Activated CD4-positive, alpha-beta memory T cell treated with anti-CD3 and anti-CD28 coated beads, Interleukin-2, amount 10 ng/mL, durations not matched to agents 7 days and 5 days (primary cell): ENCODE measurements at regions not wholly inside any gene's neighbourhood (a gene's known extent, or its start where the extent isn't known, plus 50 kb on each side); places are given as distances from the start of the nearest gene placed in this dataset.

Experiments used
- CTCF ChIA-PET: fragments of 350-600 bp; sonication (Branson Sonifier 250); formaldehyde crosslinking; loops from one replicate; lab custom pipeline; 2021; ENCODE audit warnings: antibody characterized with exemption, inconsistent platforms; lab: Charles Lee
- POLR2A ChIA-PET: fragments of 350-600 bp; sonication (Branson Sonifier 250); formaldehyde crosslinking; loops from one replicate; lab custom pipeline; 2021; ENCODE audit warnings: antibody characterized with exemption; lab: Charles Lee
- DNase-seq: peaks from one replicate; pipeline ENCODE4 v3.0.0-alpha.2; 2020
- H3K27ac Mint-ChIP-seq: one replicate; pipeline ENCODE4 v1.8.0; 2021; ENCODE audit warnings: mild to moderate bottlenecking, mixed read lengths
- H3K27me3 Mint-ChIP-seq: one replicate; pipeline ENCODE4 v1.8.0; 2021; ENCODE audit warnings: mixed read lengths
- H3K36me3 Mint-ChIP-seq: one replicate; pipeline ENCODE4 v1.8.0; 2021; ENCODE audit warnings: low read depth, mixed read lengths
- H3K4me1 Mint-ChIP-seq: one replicate; pipeline ENCODE4 v1.8.0; 2021; ENCODE audit warnings: mixed read lengths
- H3K4me3 Mint-ChIP-seq: one replicate; pipeline ENCODE4 v1.8.0; 2021; ENCODE audit warnings: mild to moderate bottlenecking, mixed read lengths
- H3K9me3 Mint-ChIP-seq: one replicate; pipeline ENCODE4 v1.8.0; 2021; ENCODE audit warnings: mixed read lengths

DNA sequence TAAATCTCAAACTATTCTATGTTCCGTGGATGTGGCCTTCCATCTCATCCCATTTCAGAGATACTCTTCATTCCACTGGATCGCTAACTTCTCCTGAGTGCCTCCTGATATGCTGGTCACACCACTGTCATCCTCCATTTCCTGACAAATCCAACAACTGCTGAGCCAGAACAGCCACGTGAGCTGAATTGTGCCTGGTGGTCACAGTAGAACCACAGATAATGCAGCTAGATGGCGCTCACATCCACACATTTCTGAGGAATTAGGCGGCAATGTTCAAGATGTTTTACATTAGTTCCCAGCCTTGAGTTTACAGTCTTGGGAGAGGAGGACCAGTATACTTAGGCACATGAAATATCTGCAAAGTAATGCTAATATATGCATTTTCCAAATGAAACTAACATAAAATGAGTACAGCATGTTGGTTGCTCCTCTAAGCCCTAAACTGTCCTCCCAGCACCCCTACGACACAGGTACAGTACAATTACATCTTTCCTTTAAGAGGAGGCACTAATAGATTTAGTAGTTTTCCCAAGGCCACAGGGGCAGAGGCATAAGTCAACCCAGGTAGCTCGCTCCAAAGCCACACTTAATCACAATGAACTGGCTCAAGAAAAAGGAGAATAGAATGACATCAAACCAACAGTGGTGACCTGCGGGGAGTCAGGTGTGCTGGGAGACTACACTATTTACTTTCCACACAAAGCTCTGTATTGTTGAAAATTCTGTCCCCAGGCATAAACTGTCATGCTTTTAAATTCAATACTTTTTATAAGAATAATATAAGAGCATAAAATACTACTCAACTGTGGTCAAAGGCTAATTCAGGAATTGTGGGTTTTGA is 134.2 kb downstream of the CHIC2 start:
- peak; percentile 56 for DNase-seq
- POLR2A ChIA-PET: no interaction called here
- Mint-ChIP-seq H3K4me3 (no peak overlapping the region), H3K27ac (no peak overlapping the region), H3K9me3 (no peaks in the 10 kb centered on the region), H3K4me1 (no peaks in the 10 kb centered on the region), H3K27me3 (peaks cover 4% of the 10 kb centered on the region), H3K36me3 (no peaks in the 10 kb centered on the region)
- CTCF ChIA-PET: interaction anchor here (0.5 to 5.5 kb wide), 17 partner anchors 9 to 348 kb away, joined by 3 to 59 read pairs (median 5); no protein-coding TSS in a partner anchor

DNA sequence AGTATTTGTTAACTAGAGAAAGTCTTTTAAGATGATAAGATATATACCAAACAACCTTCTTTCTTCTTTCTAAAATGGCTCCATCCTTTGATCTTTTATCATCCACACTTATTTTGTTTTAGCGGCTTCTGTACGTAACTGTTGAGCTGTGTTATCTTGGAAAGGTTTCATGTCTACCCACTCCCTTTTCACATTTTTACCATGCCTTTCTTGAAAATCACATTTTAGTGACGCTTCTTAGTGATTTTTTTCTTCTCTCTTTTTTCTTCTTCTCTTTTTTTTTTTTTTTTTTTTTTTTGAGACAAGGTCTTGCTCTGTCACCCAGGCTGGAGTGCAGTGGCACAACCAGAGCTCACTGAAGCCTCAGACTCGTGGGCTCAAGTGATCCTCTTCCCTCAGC is 135.1 kb downstream of the CHIC2 start:
- ChIA-PET POLR2A (no interaction called here), CTCF (interaction anchor here (0.7 to 5.5 kb wide), 16 partner anchors 9 to 504 kb away, joined by 3 to 59 read pairs (median 6); no protein-coding TSS in a partner anchor)
- DNase-seq: no peak
- H3K27me3 Mint-ChIP-seq: peaks cover 4% of the 10 kb centered on the region
- H3K36me3 Mint-ChIP-seq: no peaks in the 10 kb centered on the region
- H3K4me1 Mint-ChIP-seq: no peaks in the 10 kb centered on the region
- no peak overlapping the region for H3K4me3 Mint-ChIP-seq
- no peaks in the 10 kb centered on the region for H3K9me3 Mint-ChIP-seq
- H3K27ac Mint-ChIP-seq: no peak overlapping the region

DNA sequence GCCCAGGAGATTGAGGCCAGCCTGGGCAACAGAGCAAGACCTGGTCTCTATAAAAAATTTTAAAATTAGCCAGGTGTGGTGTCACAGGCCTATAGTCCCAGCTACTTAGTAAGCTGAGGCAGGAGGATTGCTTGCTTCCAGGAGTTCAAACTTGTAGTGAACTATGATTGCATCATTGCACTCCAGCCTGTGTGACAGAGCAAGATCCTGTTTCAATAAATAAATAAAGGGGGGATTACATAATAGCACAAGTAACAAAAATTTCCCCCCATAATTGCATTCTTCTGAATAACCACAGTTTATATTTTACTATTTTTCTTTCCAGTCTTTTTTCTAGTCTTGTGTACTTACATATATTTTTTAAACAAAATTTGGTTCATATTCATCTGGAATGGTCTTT is 135.6 kb downstream of the CHIC2 start:
- peaks cover 4% of the 10 kb centered on the region for H3K27me3 Mint-ChIP-seq
- ChIA-PET POLR2A (no interaction called here), CTCF (interaction anchor here (0.7 to 5.5 kb wide), 11 partner anchors 8 to 505 kb away, joined by 3 to 59 read pairs (median 9); no protein-coding TSS in a partner anchor)
- no peak overlapping the region for H3K27ac Mint-ChIP-seq
- no peaks in the 10 kb centered on the region for H3K4me1 Mint-ChIP-seq
- H3K4me3 Mint-ChIP-seq: no peak overlapping the region
- DNase-seq: no peak
- no peaks in the 10 kb centered on the region for H3K36me3 Mint-ChIP-seq
- H3K9me3 Mint-ChIP-seq: no peaks in the 10 kb centered on the region

DNA sequence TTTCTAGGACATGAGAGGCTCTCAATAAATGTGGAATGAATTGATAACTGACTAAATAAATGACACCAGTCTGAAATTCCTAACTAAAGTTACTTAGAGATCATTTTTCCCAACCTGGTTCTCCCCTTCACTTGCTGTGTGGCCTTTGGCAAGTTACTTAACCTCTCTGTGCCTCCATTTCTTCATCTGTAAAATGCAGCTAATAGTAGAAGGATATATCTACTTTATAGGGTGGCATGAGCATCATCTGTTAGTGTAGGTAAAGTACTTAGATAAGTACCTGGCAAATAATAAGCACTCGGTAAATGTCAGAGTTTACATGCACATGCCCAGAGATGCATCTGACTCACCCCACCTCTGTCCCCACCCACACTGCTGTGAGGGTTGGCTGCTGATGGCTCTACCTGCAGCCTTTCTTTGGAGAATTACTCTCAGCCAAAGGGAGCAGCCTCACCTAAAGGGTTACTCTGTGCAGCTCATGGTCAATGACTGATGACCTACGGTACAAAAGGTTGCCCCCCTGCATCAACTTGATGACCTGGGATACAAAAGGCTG is 139.3 kb downstream of the CHIC2 start:
- Mint-ChIP-seq H3K4me3 (no peak overlapping the region), H3K4me1 (no peaks in the 10 kb centered on the region), H3K27me3 (peaks cover 7% of the 10 kb centered on the region), H3K36me3 (no peaks in the 10 kb centered on the region), H3K9me3 (no peaks in the 10 kb centered on the region), H3K27ac (no peak overlapping the region)
- POLR2A ChIA-PET: no interaction called here
- CTCF ChIA-PET: interaction anchor here (1.1 kb wide), 1 partner anchor 308 kb away, joined by 3 read pairs; no protein-coding TSS in a partner anchor
- DNase-seq: no peak

DNA sequence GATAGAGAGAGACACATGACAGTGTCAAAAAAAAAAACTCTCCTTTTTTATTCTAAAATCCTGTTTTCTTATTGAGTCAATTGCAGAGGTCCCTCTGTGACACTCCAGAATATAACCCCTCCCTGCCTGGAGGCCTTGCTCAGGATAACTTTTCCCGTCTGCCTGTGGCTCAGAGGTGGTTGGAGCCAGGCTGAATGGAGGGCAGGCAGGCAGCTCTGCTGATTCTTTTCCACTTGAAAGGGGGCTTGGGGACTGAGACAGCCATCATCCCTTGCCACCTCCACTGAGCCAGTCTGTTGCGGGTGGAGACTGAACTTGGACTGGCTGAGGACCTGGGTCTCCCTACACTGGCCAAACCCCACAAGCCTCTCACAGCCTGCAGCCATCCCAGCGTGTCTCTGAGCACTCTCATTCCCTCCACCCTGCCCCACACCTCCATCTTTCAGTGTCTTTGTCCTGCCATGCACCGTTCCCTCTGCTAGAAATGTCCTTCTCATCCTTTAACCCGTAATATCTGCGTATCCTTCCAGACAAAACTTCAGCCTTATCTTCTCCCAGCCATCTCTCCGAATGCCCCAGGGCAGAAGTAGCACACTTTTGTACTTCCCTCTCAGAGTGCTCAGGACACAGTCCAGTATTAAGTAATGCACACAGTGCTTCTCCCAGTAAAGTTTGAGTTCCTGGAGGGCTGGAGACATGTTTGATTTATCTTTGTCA is 139.9 kb downstream of the CHIC2 start:
- CTCF ChIA-PET: no interaction called here
- Mint-ChIP-seq H3K36me3 (no peaks in the 10 kb centered on the region), H3K9me3 (no peaks in the 10 kb centered on the region), H3K4me1 (no peaks in the 10 kb centered on the region), H3K27ac (no peak overlapping the region), H3K27me3 (peaks cover 10% of the 10 kb centered on the region), H3K4me3 (no peak overlapping the region)
- no peak for DNase-seq
- POLR2A ChIA-PET: no interaction called here

DNA sequence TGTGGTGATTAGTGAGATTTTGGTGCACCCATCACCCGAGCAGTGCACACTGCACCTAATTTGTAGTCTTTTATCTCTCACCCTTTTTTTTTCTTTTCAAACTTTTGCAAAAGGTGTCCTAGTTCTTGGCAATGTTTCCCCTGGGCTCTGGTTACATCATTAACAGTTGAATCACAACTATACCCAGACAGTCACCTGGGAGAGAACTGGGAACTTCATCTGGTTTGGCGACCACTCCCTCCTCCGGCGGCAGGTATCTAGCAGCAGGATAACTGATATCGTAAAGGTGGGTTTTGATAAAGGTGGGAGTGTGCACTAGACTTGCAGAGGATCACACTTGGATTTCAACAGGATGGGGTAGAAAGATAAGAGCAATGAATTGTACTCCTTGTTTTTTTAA is 140.5 kb downstream of the CHIC2 start:
- Mint-ChIP-seq H3K36me3 (no peaks in the 10 kb centered on the region), H3K27ac (no peak overlapping the region), H3K9me3 (no peaks in the 10 kb centered on the region), H3K4me1 (no peaks in the 10 kb centered on the region), H3K4me3 (no peak overlapping the region), H3K27me3 (peaks cover 12% of the 10 kb centered on the region)
- POLR2A ChIA-PET: no interaction called here
- CTCF ChIA-PET: no interaction called here
- no peak for DNase-seq

DNA sequence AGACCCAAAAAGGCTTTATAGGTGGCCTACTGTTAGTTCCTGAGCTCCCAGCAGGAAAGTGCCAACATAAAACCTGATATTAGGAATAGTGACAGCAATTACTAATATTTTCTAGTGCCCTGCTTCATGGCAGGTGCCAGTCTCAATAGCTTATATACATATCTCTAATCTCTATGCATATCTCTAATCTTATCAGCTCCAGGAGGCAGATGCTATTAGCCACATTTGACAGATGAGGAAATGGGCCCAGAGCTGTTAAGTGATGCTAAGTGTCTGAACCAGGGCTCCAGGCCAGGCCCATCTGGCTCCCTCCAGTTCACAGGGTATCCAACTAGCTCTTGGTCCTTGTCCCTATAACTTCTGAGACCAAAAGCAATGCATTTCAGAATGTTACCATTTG is 142.5 kb downstream of the CHIC2 start:
- no peaks in the 10 kb centered on the region for H3K9me3 Mint-ChIP-seq
- no peaks in the 10 kb centered on the region for H3K4me1 Mint-ChIP-seq
- ChIA-PET POLR2A (no interaction called here), CTCF (interaction anchor here (1.0 to 3.2 kb wide), 2 partner anchors 9 to 312 kb away, joined by 3 to 18 read pairs; no protein-coding TSS in a partner anchor)
- H3K4me3 Mint-ChIP-seq: no peak overlapping the region
- no peak overlapping the region for H3K27ac Mint-ChIP-seq
- peaks cover 19% of the 10 kb centered on the region for H3K27me3 Mint-ChIP-seq
- DNase-seq: no peak
- H3K36me3 Mint-ChIP-seq: no peaks in the 10 kb centered on the region

DNA sequence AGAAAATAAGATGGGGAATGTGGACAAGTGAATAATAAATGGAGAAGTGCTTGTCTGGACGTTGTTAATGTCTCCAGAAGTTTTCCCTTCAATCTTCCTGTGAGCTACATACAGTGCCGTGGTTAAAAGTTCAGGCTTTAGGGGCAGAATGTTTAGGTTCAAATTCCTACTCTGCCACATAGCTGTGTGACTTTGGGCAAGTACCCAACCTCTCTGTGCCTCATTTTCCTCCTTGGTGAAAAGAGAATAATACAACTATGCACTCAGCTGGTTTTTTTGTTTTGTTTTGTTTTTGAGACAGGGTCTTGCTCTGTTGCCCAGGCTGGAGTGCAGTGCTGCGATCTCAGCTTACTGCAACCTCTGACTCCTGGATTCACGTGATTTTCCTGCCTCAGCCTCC is 143.5 kb downstream of the CHIC2 start:
- Mint-ChIP-seq H3K27me3 (peaks cover 18% of the 10 kb centered on the region), H3K9me3 (no peaks in the 10 kb centered on the region), H3K4me3 (no peak overlapping the region), H3K36me3 (no peaks in the 10 kb centered on the region), H3K27ac (no peak overlapping the region), H3K4me1 (no peaks in the 10 kb centered on the region)
- DNase-seq: no peak
- ChIA-PET CTCF (interaction anchor here (1.8 to 3.2 kb wide), 2 partner anchors 10 to 312 kb away, joined by 5 to 18 read pairs; no protein-coding TSS in a partner anchor), POLR2A (no interaction called here)

DNA sequence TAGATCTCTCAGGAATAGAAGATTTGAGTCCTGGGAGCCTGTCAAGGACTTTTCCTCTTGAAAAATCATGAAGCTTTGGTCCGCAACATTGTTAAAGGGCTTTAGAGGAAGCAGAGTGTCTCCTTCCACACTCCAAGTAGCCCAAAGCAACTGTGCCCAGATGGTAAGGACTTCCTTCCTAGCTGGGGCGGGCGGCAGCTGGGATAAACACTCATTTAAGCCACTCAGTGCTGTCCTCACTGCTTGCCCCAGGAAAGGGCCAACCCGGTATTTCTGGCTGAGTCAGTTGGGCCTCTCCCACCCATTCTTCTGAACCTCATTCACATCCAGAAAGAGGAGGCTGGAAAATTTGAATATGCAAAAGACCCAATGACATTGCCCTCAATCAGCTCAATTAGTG is 144.3 kb downstream of the CHIC2 start:
- DNase-seq: no peak
- POLR2A ChIA-PET: no interaction called here
- no peaks in the 10 kb centered on the region for H3K9me3 Mint-ChIP-seq
- H3K4me1 Mint-ChIP-seq: no peaks in the 10 kb centered on the region
- CTCF ChIA-PET: interaction anchor here (1.8 to 3.2 kb wide), 2 partner anchors 10 to 313 kb away, joined by 5 to 18 read pairs; no protein-coding TSS in a partner anchor
- H3K36me3 Mint-ChIP-seq: no peaks in the 10 kb centered on the region
- no peak overlapping the region for H3K27ac Mint-ChIP-seq
- H3K4me3 Mint-ChIP-seq: no peak overlapping the region
- H3K27me3 Mint-ChIP-seq: peaks cover 18% of the 10 kb centered on the region

DNA sequence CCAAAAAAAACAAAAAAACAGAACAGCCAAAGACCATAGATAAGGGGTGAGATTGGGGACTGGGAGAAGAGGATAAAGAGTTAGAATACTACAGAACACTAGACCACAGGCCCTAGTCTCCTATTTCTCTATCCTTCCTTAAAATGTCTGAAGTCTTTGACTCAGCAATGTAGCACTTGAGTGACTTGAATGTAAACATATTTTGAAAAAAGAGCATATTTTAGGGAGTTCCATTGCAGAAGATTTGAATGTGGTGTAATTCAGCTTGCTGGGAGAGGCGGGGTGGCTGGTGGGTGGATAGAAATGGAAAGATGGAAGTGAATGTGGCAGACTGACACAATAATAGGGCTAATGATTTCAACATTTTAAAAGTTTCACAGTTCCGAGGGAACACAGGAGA is 144.9 kb downstream of the CHIC2 start:
- H3K36me3 Mint-ChIP-seq: no peaks in the 10 kb centered on the region
- ChIA-PET CTCF (interaction anchor here (1.8 to 3.2 kb wide), 2 partner anchors 11 to 314 kb away, joined by 5 to 18 read pairs; no protein-coding TSS in a partner anchor), POLR2A (no interaction called here)
- no peaks in the 10 kb centered on the region for H3K9me3 Mint-ChIP-seq
- no peak for DNase-seq
- no peak overlapping the region for H3K27ac Mint-ChIP-seq
- H3K27me3 Mint-ChIP-seq: peaks cover 18% of the 10 kb centered on the region
- no peak overlapping the region for H3K4me3 Mint-ChIP-seq
- no peaks in the 10 kb centered on the region for H3K4me1 Mint-ChIP-seq

DNA sequence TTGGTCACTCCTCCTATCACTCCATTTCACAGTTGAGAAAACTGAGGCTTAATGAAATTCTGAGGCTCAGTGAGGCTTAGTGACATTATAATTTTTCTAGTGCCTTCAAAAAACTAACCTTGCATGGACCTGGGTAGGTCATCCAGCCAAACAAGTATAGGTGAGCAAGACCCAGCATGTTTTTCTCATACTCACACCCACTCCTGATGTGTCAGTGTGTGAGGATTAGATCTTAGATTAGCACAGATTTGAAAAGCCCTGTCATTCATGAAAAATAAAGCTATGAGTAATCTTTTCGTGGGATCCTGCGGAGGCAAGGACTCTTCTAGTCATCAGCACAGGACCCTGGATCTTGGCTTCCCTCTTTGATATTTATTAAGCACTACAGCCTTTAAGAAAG is 146.7 kb downstream of the CHIC2 start:
- no peak overlapping the region for H3K27ac Mint-ChIP-seq

DNA sequence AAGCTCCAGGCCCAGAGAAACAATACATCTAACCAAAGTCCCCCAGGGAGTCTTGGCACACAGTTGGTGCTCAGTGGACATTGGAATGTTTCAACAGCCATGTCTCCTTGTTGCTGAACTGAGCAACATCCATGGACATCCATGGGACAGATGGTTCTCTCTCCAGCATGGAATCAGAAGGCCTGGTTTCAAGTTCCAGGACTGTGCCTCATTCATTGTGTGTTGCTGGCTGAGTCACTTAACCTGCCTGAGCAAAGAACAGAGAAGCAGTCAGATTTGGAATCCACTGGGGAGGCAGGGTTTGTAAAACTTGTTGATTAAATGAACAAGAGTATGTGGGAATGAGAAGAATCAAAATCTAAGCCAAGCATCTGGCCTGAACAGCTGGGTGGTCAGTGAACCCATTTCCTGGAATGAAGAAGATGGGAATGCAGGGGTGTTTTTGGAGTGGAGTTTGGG is 147.9 kb downstream of the CHIC2 start:
- ChIA-PET POLR2A (no interaction called here), CTCF (no interaction called here)
- H3K27ac Mint-ChIP-seq: no peak overlapping the region
- no peaks in the 10 kb centered on the region for H3K4me1 Mint-ChIP-seq
- no peaks in the 10 kb centered on the region for H3K36me3 Mint-ChIP-seq
- DNase-seq: no peak
- H3K27me3 Mint-ChIP-seq: peaks cover 14% of the 10 kb centered on the region
- H3K4me3 Mint-ChIP-seq: no peak overlapping the region
- H3K9me3 Mint-ChIP-seq: no peaks in the 10 kb centered on the region

More for the DNA sequence above, 146.7 kb downstream of the CHIC2 start:
- CTCF ChIA-PET: no interaction called here
- Mint-ChIP-seq H3K9me3 (no peaks in the 10 kb centered on the region), H3K4me3 (no peak overlapping the region), H3K36me3 (no peaks in the 10 kb centered on the region), H3K27me3 (peaks cover 17% of the 10 kb centered on the region), H3K4me1 (no peaks in the 10 kb centered on the region)
- POLR2A ChIA-PET: no interaction called here
- no peak for DNase-seq
